Sigmoid colon (tissue), 4 donors: ENCODE measurements at regions not wholly inside any gene's neighbourhood (a gene's known extent, or its start where the extent isn't known, plus 50 kb on each side); places are given as distances from the start of the nearest gene placed in this dataset.

Source experiments
- POLR2A ChIP-seq, 2 donors: fragments of 450-650 bp; IDR thresholded peaks; one replicate each; pipeline ENCODE4 v1.6.1; 2016; ENCODE audit warnings: antibody characterized with exemption in 2 of 2, mild to moderate bottlenecking in 2 of 2, moderate library complexity in 2 of 2
- POLR2AphosphoS5 ChIP-seq, 4 donors: sonication (generic); formaldehyde crosslinking; IDR thresholded peaks; one replicate each; pipeline ENCODE4 v1.6.1; 2017; ENCODE audit warnings: antibody characterized with exemption in 4 of 4
- TF ChIP-seq, protein P1 (sequence below), 4 experiments: fragments of 450-650 bp in 3 of 4; fragments of 200-600 bp in 1 of 4; IDR thresholded peaks; one replicate each; pipeline ENCODE4 v1.5.1; 2016 to 2019; ENCODE audit warnings: antibody characterized with exemption in 4 of 4, mild to moderate bottlenecking in 3 of 4, moderate library complexity in 2 of 4

DNA sequence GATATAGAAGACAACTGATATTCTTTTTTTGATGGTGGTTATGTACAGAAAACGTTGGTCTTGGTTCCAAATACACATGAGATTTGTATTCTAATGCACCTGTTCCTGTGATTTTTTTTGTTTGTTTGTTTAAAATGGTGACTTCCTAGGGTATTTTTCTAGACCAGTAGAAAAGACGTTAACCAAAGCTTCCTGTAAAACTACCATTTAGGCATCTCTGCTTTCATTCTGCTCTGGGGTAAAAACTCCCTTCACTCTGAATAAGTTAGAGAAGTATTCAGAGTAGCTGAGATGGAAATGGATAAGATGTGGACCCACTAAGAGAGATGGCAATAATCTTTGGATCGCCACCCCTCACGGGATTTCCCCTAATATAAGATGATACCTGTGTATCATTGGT lies 343.2 kb upstream of the KLF3 start:
- TF ChIP-seq, protein P1, sequence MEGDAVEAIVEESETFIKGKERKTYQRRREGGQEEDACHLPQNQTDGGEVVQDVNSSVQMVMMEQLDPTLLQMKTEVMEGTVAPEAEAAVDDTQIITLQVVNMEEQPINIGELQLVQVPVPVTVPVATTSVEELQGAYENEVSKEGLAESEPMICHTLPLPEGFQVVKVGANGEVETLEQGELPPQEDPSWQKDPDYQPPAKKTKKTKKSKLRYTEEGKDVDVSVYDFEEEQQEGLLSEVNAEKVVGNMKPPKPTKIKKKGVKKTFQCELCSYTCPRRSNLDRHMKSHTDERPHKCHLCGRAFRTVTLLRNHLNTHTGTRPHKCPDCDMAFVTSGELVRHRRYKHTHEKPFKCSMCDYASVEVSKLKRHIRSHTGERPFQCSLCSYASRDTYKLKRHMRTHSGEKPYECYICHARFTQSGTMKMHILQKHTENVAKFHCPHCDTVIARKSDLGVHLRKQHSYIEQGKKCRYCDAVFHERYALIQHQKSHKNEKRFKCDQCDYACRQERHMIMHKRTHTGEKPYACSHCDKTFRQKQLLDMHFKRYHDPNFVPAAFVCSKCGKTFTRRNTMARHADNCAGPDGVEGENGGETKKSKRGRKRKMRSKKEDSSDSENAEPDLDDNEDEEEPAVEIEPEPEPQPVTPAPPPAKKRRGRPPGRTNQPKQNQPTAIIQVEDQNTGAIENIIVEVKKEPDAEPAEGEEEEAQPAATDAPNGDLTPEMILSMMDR (IDR thresholded peaks at IDR 0.05) = no peak
- no peak for TF ChIP-seq POLR2AphosphoS5 (IDR thresholded peaks at IDR 0.05)
- TF ChIP-seq POLR2A (IDR thresholded peaks at IDR 0.05) = no peak
